OCI-LY1 (cell line): ENCODE measurements at regions not wholly inside any gene's neighbourhood (a gene's known extent, or its start where the extent isn't known, plus 50 kb on each side); places are given as distances from the start of the nearest gene placed in this dataset.

Source experiments
- CTCF ChIP-seq: fragments of 200-600 bp; sonication (generic), shearing (Covaris generic); IDR thresholded peaks from 2 replicates; pipeline ENCODE4 v1.5.1; 2017; ENCODE audit warnings: mild to moderate bottlenecking, antibody characterized with exemption, low read length, moderate library complexity, mixed read lengths
- EZH2 ChIP-seq: fragments of 200-600 bp; sonication (generic), shearing (Covaris generic); IDR thresholded peaks from 2 replicates; pipeline ENCODE4 v1.8.0; 2017; ENCODE audit warnings: borderline replicate concordance, mixed run types, mild to moderate bottlenecking, antibody characterized with exemption, low read length, moderate library complexity, mixed read lengths

- TF ChIP-seq CTCF = no peak
- no peak for TF ChIP-seq EZH2
Observed at GRCh38 chr6:163695414-163695864, 280.9 kb downstream of the QKI start.
